HepG2 (cell line): ENCODE measurements at regions not wholly inside any gene's neighbourhood (a gene's known extent, or its start where the extent isn't known, plus 50 kb on each side); places are given as distances from the start of the nearest gene placed in this dataset.

ENCODE experiments used
- ATAC-seq: fragments of 200-7000 bp; cut with Tn5 transposase; 3 replicates; pipeline ENCODE4 v1.9.1; 2020; ENCODE audit warnings: mild to moderate bottlenecking, moderate library complexity
- BruUV-seq: library from RNA; stranded (reverse); fragments of 400-500 nt; replicated peaks from 2 replicates; lab custom pipeline; 2021; lab: Mats Ljungman, UMichigan
- CTCF ChIA-PET: fragments of 300-600 bp; formaldehyde crosslinking; extraction: SDS; loops from one replicate; lab custom pipeline; 2021; ENCODE audit warnings: low total read pairs, inconsistent platforms, low intra/inter-chr PET ratio; lab: Yijun Ruan, JAX
- POLR2A ChIA-PET: fragments of 350-600 bp; sonication (Branson Sonifier 250); formaldehyde crosslinking; loops from one replicate; lab custom pipeline; 2020; ENCODE audit warnings: antibody characterized with exemption, inconsistent platforms; lab: Yijun Ruan, JAX
- DNase-seq: peaks from one replicate; pipeline ENCODE4 v3.0.0-alpha.2; 2015; ENCODE audit warnings: low spot score
- FAIRE-seq: peaks from 3 replicates; lab custom pipeline; 2011; peaks lifted over from hg19 to GRCh38; lab: Jason Lieb, UNC
- H2AFZ ChIP-seq: one replicate; pipeline ENCODE4 v1.6.1; 2011; ENCODE audit warnings: low read length, inconsistent platforms
- H3K27ac ChIP-seq: fragments of 300-600 bp; 3 replicates; pipeline ENCODE4 v1.8.0; 2011; ENCODE audit warnings: mixed run types, mild to moderate bottlenecking, mixed read lengths, low read length, inconsistent platforms; ENCODE audit not compliant: insufficient read depth; ENCODE audit errors: extremely low read length
- H3K27me3 ChIP-seq, 2 experiments: fragments of 200-600 bp in 1 of 2; 2 replicates in 1 of 2; 3 replicates in 1 of 2; pipeline versions ENCODE4 v1.6.0 to v1.8.0; 2011; ENCODE audit warnings: low read length in 2 of 2, mild to moderate bottlenecking in 2 of 2, moderate library complexity in 2 of 2, inconsistent platforms in 1 of 2; ENCODE audit not compliant: insufficient read depth in 2 of 2, control insufficient read depth in 1 of 2
- H3K36me3 ChIP-seq, 2 experiments: fragments of 200-600 bp in 1 of 2; replicated peaks in 1 of 2; 2 replicates in 1 of 2; 3 replicates in 1 of 2; pipeline versions ENCODE4 v1.5.1 to v1.8.0; 2011; ENCODE audit warnings: low read length in 2 of 2, inconsistent platforms in 1 of 2; ENCODE audit not compliant: insufficient read depth in 2 of 2, control insufficient read depth in 1 of 2
- H3K4me1 ChIP-seq: 2 replicates; pipeline ENCODE4 v1.5.1; 2012; ENCODE audit warnings: low read length, inconsistent platforms; ENCODE audit not compliant: insufficient read depth
- H3K4me2 ChIP-seq: 2 replicates; pipeline ENCODE4 v1.6.0; 2011; ENCODE audit warnings: low read depth, low read length, inconsistent platforms
- H3K4me3 ChIP-seq, 3 experiments: fragments of 200-600 bp in 1 of 3; sonication (generic), shearing (Covaris generic) in 1 of 3; replicated peaks in 1 of 3; 2 replicates each; pipeline ENCODE4 v1.5.1; 2011 to 2016; ENCODE audit warnings: low read length in 3 of 3, inconsistent platforms in 2 of 3, low read depth in 2 of 3, mild to moderate bottlenecking in 2 of 3, control low read depth in 1 of 3, mixed read lengths in 1 of 3; ENCODE audit not compliant: insufficient read depth in 1 of 3
- H3K79me2 ChIP-seq: one replicate; pipeline ENCODE4 v1.6.1; 2011; ENCODE audit warnings: low read length, inconsistent platforms; ENCODE audit not compliant: insufficient read depth
- H3K9ac ChIP-seq: 2 replicates; pipeline ENCODE4 v1.6.0; 2011; ENCODE audit warnings: mild to moderate bottlenecking, low read depth, low read length, inconsistent platforms; ENCODE audit not compliant: insufficient read depth
- H3K9me3 ChIP-seq: 2 replicates; pipeline ENCODE4 v1.5.1; 2012; ENCODE audit warnings: mild to moderate bottlenecking, low read length
- H4K20me1 ChIP-seq: 2 replicates; pipeline ENCODE4 v1.6.0; 2011; ENCODE audit warnings: inconsistent platforms, mild to moderate bottlenecking, low read length, moderate library complexity; ENCODE audit not compliant: insufficient read depth
- ELF4 ChIP-seq: sonication (generic); formaldehyde crosslinking; IDR thresholded peaks from 2 replicates; pipeline ENCODE4 v1.5.0; 2020; ENCODE audit warnings: missing genetic modification reagents, mild to moderate bottlenecking, moderate library complexity, borderline replicate concordance
- HNF4G ChIP-seq, 2 experiments: sonication (generic) in 1 of 2; formaldehyde crosslinking in 1 of 2; IDR thresholded peaks; 2 replicates each; pipeline versions ENCODE4 v1.4.0 to v1.6.1; 2011 to 2020; ENCODE audit warnings: borderline replicate concordance in 2 of 2, low read depth in 2 of 2, mild to moderate bottlenecking in 2 of 2, low read length in 1 of 2, missing genetic modification reagents in 1 of 2, moderate library complexity in 1 of 2
- MXD3 ChIP-seq: IDR thresholded peaks from 2 replicates; pipeline ENCODE4 v1.6.1; 2016; ENCODE audit warnings: mild to moderate bottlenecking, missing biosample characterization, missing genetic modification reagents
- NFIB ChIP-seq: sonication (generic); formaldehyde crosslinking; IDR thresholded peaks from 2 replicates; pipeline ENCODE4 v1.9.0; 2021; ENCODE audit warnings: missing genetic modification reagents, mild to moderate bottlenecking, borderline replicate concordance
- NR0B2 ChIP-seq: sonication (generic); formaldehyde crosslinking; IDR thresholded peaks from 2 replicates; pipeline ENCODE4 v1.4.0; 2020; ENCODE audit warnings: mild to moderate bottlenecking, missing genetic modification reagents
- PRDM4 ChIP-seq: sonication (generic); formaldehyde crosslinking; IDR thresholded peaks from 2 replicates; pipeline ENCODE4 v1.9.0; 2021; ENCODE audit warnings: missing genetic modification reagents, borderline replicate concordance
- RELA ChIP-seq: sonication (generic); formaldehyde crosslinking; IDR thresholded peaks from 2 replicates; pipeline ENCODE4 v1.4.0; 2020; ENCODE audit warnings: missing genetic modification reagents
- SP2 ChIP-seq: sonication (generic); formaldehyde crosslinking; IDR thresholded peaks from 2 replicates; pipeline ENCODE4 v1.5.1; 2020; ENCODE audit warnings: mild to moderate bottlenecking, missing genetic modification reagents
- ZNF710 ChIP-seq: sonication (generic); formaldehyde crosslinking; IDR thresholded peaks from 2 replicates; pipeline ENCODE4 v1.5.0; 2020; ENCODE audit warnings: mild to moderate bottlenecking, missing genetic modification reagents, borderline replicate concordance
- WGBS: methylation state at CpG from one replicate; pipeline ENCODE4 v1.1.6; 2017; ENCODE audit warnings: low lambda C conversion rate; 5-methylcytosine and 5-hydroxymethylcytosine counted together
- in situ Hi-C: cut with HindIII; loops from 2 replicates; pipeline ENCODE4 v1.10.0; 2017; ENCODE audit warnings: low pct_unique_long_range_greater_than_20kb; ENCODE audit not compliant: extremely low pct_ligation_motif_present
- intact Hi-C: fragments of 100-400 bp; cut with micrococcal nuclease; formaldehyde crosslinking; loops from one replicate; pipeline ENCODE4 v1.10.0; 2022; ENCODE audit not compliant: unreplicated experiment

GRCh38 chr10:4526311-4526731 lies 299.7 kb upstream of the AKR1E2 start:
- FAIRE-seq, result no peak
- H3K9ac ChIP-seq, result no peak overlapping the region
- 25% methylated on average over 4 of the region's 4 CpGs for WGBS

More at GRCh38 chr10:4526311-4526731, 299.7 kb upstream of the AKR1E2 start:
- intact Hi-C loops (no loop called here), in situ Hi-C loops (no loop called here)
- no peak for TF ChIP-seq PRDM4
- no peak for TF ChIP-seq RELA (CRISPR knock-in tag)
- no peak for TF ChIP-seq NFIB (CRISPR knock-in tag)
- TF ChIP-seq SP2 (CRISPR knock-in tag), result no peak
- TF ChIP-seq ELF4 (CRISPR knock-in tag), result no peak
- TF ChIP-seq ZNF710 (CRISPR knock-in tag), result no peak
- no peak for TF ChIP-seq MXD3 (CRISPR knock-in tag)
- no peak for TF ChIP-seq HNF4G (IDR thresholded peaks at IDR 0.05; ENCODE audit: borderline replicate concordance, low read depth, low read length)
- TF ChIP-seq HNF4G (CRISPR knock-in tag; IDR thresholded peaks at IDR 0.05; ENCODE audit: borderline replicate concordance, low read depth), result no peak
- no peak for TF ChIP-seq NR0B2 (CRISPR knock-in tag)
- no TSS peak for BruUV-seq
- Histone ChIP-seq H3K4me2 (no peak overlapping the region), H3K4me3 (no peak overlapping the region), H2AFZ (no peak overlapping the region), H3K27ac (no peak overlapping the region), H3K4me1 (no peaks in the 10 kb centered on the region), H3K9me3 (no peaks in the 10 kb centered on the region), H4K20me1 (no peaks in the 10 kb centered on the region), H3K79me2 (no peaks in the 10 kb centered on the region), H3K36me3 (no peaks in the 10 kb centered on the region), H3K27me3 (0 out of 5 replicates have a peak, but pooled peaks cover 0 to 2% of the 10 kb centered on the region in 2 experiments)
- no peak for ATAC-seq
- POLR2A ChIA-PET, result no interaction called here
- DNase-seq, result no peak
- CTCF ChIA-PET, result no interaction called here
